ENCODE measurements at regions not wholly inside any gene's neighbourhood (a gene's known extent, or its start where the extent isn't known, plus 50 kb on each side); places are given as distances from the start of the nearest gene placed in this dataset.

DNA sequence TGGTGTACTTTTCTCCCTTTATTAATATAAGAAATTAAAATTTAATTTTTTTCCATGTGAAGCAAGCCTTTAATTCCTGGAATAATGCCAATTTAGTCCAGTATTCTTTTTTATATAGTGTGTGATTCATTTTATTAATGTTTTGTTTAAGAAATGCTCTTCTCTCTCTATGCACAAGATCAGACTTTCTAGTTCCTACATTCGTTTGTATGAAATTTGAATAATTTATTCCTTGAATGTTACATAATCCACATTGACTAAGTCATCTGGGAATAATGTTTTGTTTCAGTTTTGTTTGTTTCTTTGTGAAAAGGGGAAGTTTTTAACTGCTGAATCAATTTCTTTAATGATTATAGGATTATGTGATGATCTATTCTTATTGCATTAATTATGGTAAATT is 181.4 kb upstream of the ID4 start:
- no peaks in the 10 kb centered on the region for H3K4me1 ChIP-seq (ENCODE audit: low read depth)
- intact Hi-C loops (cut with DNase I, micrococcal nuclease) = no loop called here
- H3K9me3 ChIP-seq = no peaks in the 10 kb centered on the region
- TF ChIP-seq, protein P1, sequence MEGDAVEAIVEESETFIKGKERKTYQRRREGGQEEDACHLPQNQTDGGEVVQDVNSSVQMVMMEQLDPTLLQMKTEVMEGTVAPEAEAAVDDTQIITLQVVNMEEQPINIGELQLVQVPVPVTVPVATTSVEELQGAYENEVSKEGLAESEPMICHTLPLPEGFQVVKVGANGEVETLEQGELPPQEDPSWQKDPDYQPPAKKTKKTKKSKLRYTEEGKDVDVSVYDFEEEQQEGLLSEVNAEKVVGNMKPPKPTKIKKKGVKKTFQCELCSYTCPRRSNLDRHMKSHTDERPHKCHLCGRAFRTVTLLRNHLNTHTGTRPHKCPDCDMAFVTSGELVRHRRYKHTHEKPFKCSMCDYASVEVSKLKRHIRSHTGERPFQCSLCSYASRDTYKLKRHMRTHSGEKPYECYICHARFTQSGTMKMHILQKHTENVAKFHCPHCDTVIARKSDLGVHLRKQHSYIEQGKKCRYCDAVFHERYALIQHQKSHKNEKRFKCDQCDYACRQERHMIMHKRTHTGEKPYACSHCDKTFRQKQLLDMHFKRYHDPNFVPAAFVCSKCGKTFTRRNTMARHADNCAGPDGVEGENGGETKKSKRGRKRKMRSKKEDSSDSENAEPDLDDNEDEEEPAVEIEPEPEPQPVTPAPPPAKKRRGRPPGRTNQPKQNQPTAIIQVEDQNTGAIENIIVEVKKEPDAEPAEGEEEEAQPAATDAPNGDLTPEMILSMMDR (IDR thresholded peaks at IDR 0.05) = no peak
- no peak for DNase-seq
- no peak for ATAC-seq
- no peaks in the 10 kb centered on the region for H3K36me3 ChIP-seq (ENCODE audit: low read depth)
- H3K4me3 ChIP-seq = no peak overlapping the region

DNA sequence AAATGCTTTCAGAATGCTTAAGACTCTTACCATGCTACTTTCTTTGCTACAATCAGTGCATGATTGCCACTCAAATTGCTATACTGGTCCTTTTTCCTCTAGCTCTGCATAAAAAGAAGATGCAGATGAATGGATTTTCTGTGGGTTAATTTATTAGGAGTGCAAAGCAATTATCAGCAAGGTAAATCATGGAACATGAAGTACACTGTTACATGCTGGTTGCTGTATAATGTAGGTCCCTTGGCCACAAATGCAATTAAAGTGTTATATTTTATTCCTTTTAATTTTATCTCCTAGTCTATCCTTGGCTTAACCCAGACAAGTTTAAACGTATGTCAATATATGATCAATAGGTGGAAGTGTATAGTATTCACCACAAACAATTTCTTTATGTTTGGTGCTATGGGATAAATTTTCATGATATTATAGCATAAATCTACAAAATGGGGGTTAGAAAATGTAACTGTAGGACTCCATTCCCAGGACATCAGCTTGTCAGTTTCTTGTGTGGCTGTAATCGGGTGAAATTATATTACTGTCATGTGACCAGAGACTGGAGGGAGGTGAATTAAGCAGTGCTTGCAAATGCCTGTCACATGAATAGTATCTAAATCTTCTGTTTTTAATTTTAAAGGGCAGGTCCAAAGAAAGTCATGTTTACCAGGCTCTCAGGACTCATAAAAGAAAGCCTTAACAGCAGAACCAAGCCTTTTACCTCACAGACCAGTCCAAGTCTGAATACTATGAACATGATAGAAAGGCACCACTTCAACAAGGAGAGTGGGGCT is 176.9 kb upstream of the ID4 start:
- no peak overlapping the region for H3K4me3 ChIP-seq
- ATAC-seq = no peak
- TF ChIP-seq, protein P1 (IDR thresholded peaks at IDR 0.05) = no peak
- intact Hi-C loops (cut with DNase I, micrococcal nuclease) = no loop called here
- DNase-seq = no peak
- no peaks in the 10 kb centered on the region for H3K4me1 ChIP-seq (ENCODE audit: low read depth)
- no peaks in the 10 kb centered on the region for H3K9me3 ChIP-seq
- H3K36me3 ChIP-seq (ENCODE audit: low read depth) = no peaks in the 10 kb centered on the region

DNA sequence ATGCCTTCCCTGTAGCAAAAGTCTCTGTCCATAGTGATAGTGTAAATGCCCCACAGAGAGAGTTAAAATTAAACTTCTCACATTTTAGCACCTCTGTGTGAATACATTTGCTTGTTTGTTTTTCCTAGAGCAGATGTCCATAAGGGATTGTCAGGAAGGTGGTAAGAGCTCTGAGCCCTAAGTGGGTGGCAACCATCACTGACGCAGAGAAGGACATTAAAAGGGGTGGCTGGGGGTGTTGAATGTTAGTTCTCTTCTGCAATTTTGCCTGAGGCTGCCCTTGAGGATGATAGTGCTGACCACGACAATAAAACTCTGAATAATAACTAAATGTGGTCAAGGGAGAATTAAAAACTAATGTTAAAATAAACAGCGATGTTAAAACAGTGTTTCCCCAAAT is 174.3 kb upstream of the ID4 start:
- Histone ChIP-seq H3K4me3 (no peak overlapping the region), H3K9me3 (no peaks in the 10 kb centered on the region), H3K36me3 (ENCODE audit: low read depth) (no peaks in the 10 kb centered on the region), H3K4me1 (ENCODE audit: low read depth) (no peaks in the 10 kb centered on the region)
- ATAC-seq (no peak), DNase-seq (no peak)
- TF ChIP-seq, protein P1 (IDR thresholded peaks at IDR 0.05) = no peak
- intact Hi-C loops (cut with DNase I, micrococcal nuclease) = no loop called here

DNA sequence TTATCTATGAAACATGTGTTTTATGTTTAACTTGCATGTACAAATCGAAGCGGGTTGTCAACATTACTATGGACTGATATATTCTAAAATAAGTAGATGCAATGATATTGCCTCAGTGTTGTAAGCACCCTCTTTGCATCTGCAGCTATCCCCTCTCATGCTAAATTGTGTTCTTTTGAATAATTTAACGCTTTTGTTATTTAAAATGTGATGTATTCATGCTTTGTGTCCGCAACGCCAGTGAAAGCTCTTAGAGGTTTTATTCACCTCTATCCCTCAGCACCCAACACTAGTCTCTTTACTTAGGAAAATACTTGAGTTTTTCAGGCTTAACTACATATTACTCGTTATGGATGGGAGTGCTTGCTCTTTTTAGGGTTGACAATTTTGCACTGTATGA is 173.7 kb upstream of the ID4 start:
- intact Hi-C loops (cut with DNase I, micrococcal nuclease) = no loop called here
- no peaks in the 10 kb centered on the region for H3K36me3 ChIP-seq (ENCODE audit: low read depth)
- H3K4me1 ChIP-seq (ENCODE audit: low read depth) = no peaks in the 10 kb centered on the region
- TF ChIP-seq, protein P1 (IDR thresholded peaks at IDR 0.05) = no peak
- no peaks in the 10 kb centered on the region for H3K9me3 ChIP-seq
- DNase-seq (no peak), ATAC-seq (no peak)
- H3K4me3 ChIP-seq = no peak overlapping the region

DNA sequence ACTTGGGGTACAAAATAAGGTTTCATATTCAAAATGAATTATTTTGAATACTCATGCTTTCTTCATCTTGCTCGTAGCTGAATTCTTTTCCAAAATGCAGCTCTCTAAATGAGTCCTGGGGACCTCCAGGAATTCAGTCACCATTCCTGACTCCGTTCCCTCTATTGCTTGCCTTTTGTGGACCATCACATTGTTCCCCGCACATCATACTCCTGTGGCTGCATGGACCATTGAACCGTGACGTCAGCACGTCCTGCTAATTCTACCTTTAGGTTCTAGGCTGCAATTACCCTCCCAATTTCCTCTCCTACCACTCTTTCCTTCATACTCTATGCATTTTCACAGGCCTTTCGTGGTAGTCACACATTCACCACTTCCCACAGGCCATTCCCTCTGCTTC is 173.1 kb upstream of the ID4 start:
- Histone ChIP-seq H3K9me3 (no peaks in the 10 kb centered on the region), H3K4me3 (no peak overlapping the region), H3K36me3 (ENCODE audit: low read depth) (no peaks in the 10 kb centered on the region), H3K4me1 (ENCODE audit: low read depth) (no peaks in the 10 kb centered on the region)
- intact Hi-C loops (cut with DNase I, micrococcal nuclease) = no loop called here
- ATAC-seq = no peak
- no peak for DNase-seq
- TF ChIP-seq, protein P1 (IDR thresholded peaks at IDR 0.05) = no peak
